ENCODE measurements at regions not wholly inside any gene's neighbourhood (a gene's known extent, or its start where the extent isn't known, plus 50 kb on each side); places are given as distances from the start of the nearest gene placed in this dataset.

- TF ChIP-seq, protein P1, sequence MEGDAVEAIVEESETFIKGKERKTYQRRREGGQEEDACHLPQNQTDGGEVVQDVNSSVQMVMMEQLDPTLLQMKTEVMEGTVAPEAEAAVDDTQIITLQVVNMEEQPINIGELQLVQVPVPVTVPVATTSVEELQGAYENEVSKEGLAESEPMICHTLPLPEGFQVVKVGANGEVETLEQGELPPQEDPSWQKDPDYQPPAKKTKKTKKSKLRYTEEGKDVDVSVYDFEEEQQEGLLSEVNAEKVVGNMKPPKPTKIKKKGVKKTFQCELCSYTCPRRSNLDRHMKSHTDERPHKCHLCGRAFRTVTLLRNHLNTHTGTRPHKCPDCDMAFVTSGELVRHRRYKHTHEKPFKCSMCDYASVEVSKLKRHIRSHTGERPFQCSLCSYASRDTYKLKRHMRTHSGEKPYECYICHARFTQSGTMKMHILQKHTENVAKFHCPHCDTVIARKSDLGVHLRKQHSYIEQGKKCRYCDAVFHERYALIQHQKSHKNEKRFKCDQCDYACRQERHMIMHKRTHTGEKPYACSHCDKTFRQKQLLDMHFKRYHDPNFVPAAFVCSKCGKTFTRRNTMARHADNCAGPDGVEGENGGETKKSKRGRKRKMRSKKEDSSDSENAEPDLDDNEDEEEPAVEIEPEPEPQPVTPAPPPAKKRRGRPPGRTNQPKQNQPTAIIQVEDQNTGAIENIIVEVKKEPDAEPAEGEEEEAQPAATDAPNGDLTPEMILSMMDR (conservative IDR thresholded peaks at IDR 0.05; ENCODE audit: low read depth, low read length) = no peak
- H3K4me3 ChIP-seq (ENCODE audit: low read depth, low read length) = no peak overlapping the region
- DNase-seq (ENCODE audit: low read depth) = no peak
Measured at GRCh38 chr1:68704800-68705443, 208.0 kb upstream of the DEPDC1 start.

- no peak for DNase-seq (ENCODE audit: low read depth)
- no peak overlapping the region for H3K4me3 ChIP-seq (ENCODE audit: low read depth, low read length)
- TF ChIP-seq, protein P1 (conservative IDR thresholded peaks at IDR 0.05; ENCODE audit: low read depth, low read length) = no peak
Measured at GRCh38 chr1:68705466-68705865, 208.6 kb upstream of the DEPDC1 start.

DNA sequence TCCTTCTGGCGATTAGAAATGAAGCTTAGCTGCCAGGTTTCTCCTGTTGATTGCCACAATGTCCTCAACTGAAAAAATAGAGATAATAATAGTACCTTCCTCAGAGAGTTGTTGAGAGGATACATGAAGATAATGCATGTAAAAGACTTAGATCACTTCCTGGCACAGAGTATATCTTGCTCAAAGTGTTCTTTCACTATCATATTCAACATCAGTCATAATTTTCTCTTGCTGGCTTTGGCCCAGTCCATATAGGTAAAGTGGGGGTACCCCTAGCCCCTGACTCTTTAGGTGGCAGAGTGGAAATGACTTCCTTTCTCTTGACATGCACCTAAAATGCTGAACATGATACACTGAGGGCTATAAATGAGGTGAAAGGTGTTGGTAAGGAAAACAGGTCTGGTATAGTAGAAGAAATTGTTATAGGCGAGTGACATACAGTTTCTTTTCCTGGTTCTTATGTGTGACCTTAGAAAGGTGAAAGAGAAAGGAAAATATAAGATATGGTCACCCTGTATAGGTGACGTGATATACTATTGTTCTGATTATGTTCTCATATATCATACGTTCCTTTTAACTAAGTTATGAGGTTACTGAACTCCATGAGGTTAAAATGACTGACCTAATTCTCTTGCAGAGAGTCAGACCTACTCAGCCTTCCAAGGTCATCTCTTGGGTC lies 209.9 kb upstream of the DEPDC1 start:
- no peak overlapping the region for H3K4me3 ChIP-seq (ENCODE audit: low read depth, low read length)
- no peak for DNase-seq (ENCODE audit: low read depth)
- TF ChIP-seq, protein P1 (conservative IDR thresholded peaks at IDR 0.05; ENCODE audit: low read depth, low read length) = no peak

- TF ChIP-seq, protein P1 (conservative IDR thresholded peaks at IDR 0.05; ENCODE audit: low read depth, low read length) = no peak
- DNase-seq (ENCODE audit: low read depth) = no peak
- no peak overlapping the region for H3K4me3 ChIP-seq (ENCODE audit: low read depth, low read length)
Measured at GRCh38 chr1:68717330-68717729, 220.4 kb upstream of the DEPDC1 start.

GRCh38 chr1:68720476-68720875 lies 223.6 kb upstream of the DEPDC1 start:
- TF ChIP-seq, protein P1 (conservative IDR thresholded peaks at IDR 0.05; ENCODE audit: low read depth, low read length) = no peak
- H3K4me3 ChIP-seq (ENCODE audit: low read depth, low read length) = no peak overlapping the region
- no peak for DNase-seq (ENCODE audit: low read depth)

- no peak for DNase-seq (ENCODE audit: low read depth)
- H3K4me3 ChIP-seq (ENCODE audit: low read depth, low read length) = no peak overlapping the region
- TF ChIP-seq, protein P1 (conservative IDR thresholded peaks at IDR 0.05; ENCODE audit: low read depth, low read length) = no peak
Measured at GRCh38 chr1:68723791-68724190, 226.9 kb upstream of the DEPDC1 start.
